GM12892 (cell line): ENCODE measurements at regions not wholly inside any gene's neighbourhood (a gene's known extent, or its start where the extent isn't known, plus 50 kb on each side); places are given as distances from the start of the nearest gene placed in this dataset.

Source experiments
- DNase-seq: peaks from one replicate; pipeline ENCODE4 v3.0.0; 2011; ENCODE audit not compliant: insufficient read length
- FAIRE-seq: peaks from 2 replicates; lab custom pipeline; 2011; peaks lifted over from hg19 to GRCh38; lab: Jason Lieb, UNC
- POLR2A ChIP-seq: IDR thresholded peaks from 2 replicates; pipeline ENCODE4 v1.6.1; 2011; ENCODE audit warnings: low read depth, low read length, control low read depth
- POLR2AphosphoS5 ChIP-seq: IDR thresholded peaks from 2 replicates; pipeline ENCODE4 v1.6.1; 2011; ENCODE audit warnings: low read depth, low read length, control low read depth
- TAF1 ChIP-seq: IDR thresholded peaks from 2 replicates; pipeline ENCODE4 v1.6.1; 2011; ENCODE audit warnings: low read depth, mild to moderate bottlenecking, control low read depth, low read length, borderline replicate concordance

DNA sequence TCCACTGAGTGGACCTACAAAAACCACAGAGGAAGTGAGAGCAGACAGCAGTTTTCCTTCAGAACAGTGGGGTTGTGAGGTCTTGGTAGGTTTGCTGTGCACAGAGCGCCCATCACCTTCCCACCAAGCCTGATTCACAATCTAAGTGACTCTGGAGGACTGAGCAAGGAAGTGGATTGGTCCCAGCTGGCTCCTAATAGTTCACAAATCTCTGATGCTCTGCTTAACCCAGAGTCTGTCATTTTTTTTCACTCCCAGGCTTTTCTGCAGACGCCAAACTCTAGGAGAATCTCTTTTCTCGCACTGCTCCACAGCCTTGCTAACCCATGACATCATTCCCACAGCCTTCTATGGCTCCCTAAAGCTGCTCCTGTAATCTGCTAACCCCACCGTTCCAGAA lies 280.4 kb downstream of the C1D start:
- no peak for DNase-seq
- no peak for FAIRE-seq
- no peak for TF ChIP-seq POLR2A
- no peak for TF ChIP-seq TAF1
- no peak for TF ChIP-seq POLR2AphosphoS5

- TF ChIP-seq TAF1 (no peak), POLR2AphosphoS5 (no peak), POLR2A (no peak)
- no peak for DNase-seq
- FAIRE-seq: no peak
Observed at GRCh38 chr2:67783026-67783425, 279.8 kb downstream of the C1D start.

GRCh38 chr2:67790622-67791021 lies 272.2 kb downstream of the C1D start:
- TF ChIP-seq TAF1 (no peak), POLR2AphosphoS5 (no peak), POLR2A (no peak)
- FAIRE-seq (no peak), DNase-seq (no peak)

DNA sequence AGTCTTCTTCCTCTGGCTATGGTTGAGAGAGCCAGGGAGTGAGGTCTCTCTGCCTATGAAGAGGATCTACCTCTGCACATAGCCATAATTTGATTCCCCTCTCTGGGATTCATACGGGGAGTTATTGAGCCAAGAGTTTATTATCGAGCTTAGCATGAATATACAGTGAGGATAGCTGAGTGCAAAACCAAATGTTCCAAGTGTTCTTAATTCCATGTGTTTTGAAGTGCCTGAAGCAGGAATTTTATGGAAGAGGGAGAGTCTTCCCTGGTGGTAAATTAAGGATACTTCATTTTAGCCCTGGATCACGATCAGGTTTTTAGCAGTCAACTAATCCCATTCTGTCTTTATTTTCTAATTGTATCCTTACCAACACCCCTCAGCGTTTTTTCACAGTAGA lies 270.6 kb downstream of the C1D start:
- FAIRE-seq (no peak), DNase-seq (no peak)
- no peak for TF ChIP-seq TAF1
- TF ChIP-seq POLR2A: no peak
- TF ChIP-seq POLR2AphosphoS5: no peak

DNA sequence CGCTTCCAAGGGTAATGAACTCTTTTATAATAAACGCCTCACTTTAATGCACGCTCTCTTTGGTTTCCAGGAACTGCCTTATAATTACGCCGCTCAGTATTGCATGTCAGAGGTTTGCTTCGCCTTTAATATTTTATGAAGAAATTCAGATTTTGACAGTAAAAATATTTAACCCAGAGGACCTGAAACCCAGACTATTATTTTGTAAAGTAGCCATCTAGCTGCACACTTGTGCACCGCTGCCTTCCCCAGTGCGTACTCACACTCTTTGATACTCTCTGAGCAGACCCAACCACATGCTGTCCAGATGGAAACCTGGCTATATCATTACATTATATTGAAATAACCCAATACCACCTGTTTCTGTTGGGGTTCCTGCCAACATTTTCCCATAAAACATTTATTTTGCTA lies 270.1 kb downstream of the C1D start:
- TF ChIP-seq POLR2AphosphoS5: no peak
- FAIRE-seq (no peak), DNase-seq (no peak)

- FAIRE-seq (no peak), DNase-seq (no peak)
- TF ChIP-seq POLR2AphosphoS5 (no peak), POLR2A (no peak), TAF1 (no peak)
Observed at GRCh38 chr2:67797801-67798540, 264.8 kb downstream of the C1D start.

DNA sequence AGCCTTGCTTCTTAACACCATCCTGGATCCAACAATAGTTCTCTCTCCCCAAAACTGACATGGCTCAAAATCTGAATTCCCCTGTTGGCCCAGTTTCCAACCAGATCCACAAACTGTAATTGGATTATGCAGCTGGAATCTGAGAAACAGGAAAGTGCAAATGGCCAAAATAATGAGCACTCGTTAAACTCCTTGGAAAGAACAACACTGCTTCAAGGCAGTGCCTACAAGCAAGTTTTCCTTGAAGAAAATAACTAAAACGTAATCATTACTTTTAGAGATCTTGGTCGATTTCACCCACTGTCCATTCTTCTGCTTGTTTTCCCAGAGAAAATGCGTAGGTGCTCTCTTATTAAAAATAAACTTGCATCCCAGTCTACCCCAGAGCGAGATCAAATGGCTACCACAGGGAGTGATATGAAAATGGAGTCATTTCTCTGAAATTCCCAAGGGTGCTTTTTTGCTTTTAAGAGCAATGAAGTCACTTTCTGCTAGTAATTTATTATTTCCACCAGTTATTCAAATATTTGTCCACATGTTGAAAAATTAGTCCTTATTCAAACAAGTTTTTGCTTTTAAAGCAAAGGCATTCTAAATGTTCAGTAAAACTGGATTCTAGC lies 264.2 kb downstream of the C1D start:
- FAIRE-seq: no peak

DNA sequence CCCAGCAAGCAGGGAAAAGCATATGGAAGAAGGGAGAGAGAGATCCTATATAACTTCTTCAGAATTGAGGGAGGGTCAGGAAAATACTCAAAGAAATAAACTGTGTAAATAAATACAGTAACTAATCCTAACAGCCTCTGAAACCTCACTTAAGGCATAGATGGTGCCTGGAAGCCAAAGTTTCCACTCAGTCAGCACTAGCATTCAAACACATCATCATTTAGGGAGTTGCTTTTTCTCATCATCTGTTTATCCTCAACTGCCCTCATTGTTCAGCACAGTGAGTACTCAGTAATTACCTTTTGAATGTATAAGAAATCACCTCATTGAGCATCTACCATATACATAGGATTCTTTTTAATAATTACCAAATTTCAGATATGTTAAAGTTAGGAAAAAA lies 262.9 kb downstream of the C1D start:
- no peak for TF ChIP-seq TAF1
- TF ChIP-seq POLR2A: no peak
- no peak for TF ChIP-seq POLR2AphosphoS5
- DNase-seq (no peak), FAIRE-seq (no peak)

More for the DNA sequence above, 264.2 kb downstream of the C1D start:
- TF ChIP-seq TAF1 (no peak), POLR2A (no peak), POLR2AphosphoS5 (no peak)
- DNase-seq: no peak

GRCh38 chr2:67802291-67802690 lies 260.5 kb downstream of the C1D start:
- FAIRE-seq (no peak), DNase-seq (no peak)
- TF ChIP-seq TAF1: no peak
- no peak for TF ChIP-seq POLR2AphosphoS5
- no peak for TF ChIP-seq POLR2A

- FAIRE-seq: no peak
- DNase-seq: no peak
- TF ChIP-seq POLR2A: no peak
- no peak for TF ChIP-seq TAF1
- no peak for TF ChIP-seq POLR2AphosphoS5
Observed at GRCh38 chr2:67802824-67803223, 260.0 kb downstream of the C1D start.

DNA sequence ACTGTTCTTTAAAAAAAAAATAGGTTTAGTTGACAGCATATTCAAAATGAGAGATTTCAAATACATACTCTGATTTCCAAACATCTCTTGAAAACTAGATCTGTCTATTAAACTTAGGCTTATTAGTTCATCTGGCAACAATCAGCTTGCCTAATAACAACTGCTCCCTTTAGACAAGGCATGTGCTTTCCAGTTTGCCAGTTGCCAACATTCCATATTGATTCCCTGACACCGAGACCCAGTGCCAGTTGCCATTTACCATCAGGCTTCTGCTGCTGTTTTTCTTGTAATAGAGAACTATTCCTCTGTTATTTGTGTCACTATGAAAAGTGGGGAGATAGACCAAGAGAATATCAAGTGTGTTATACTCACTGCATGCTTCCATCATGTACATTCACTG lies 256.0 kb downstream of the C1D start:
- DNase-seq (no peak), FAIRE-seq (no peak)
- TF ChIP-seq POLR2A (no peak), TAF1 (no peak)

- DNase-seq (no peak), FAIRE-seq (no peak)
- TF ChIP-seq TAF1 (no peak), POLR2A (no peak), POLR2AphosphoS5 (no peak)
Observed at GRCh38 chr2:67808112-67808511, 254.7 kb downstream of the C1D start.

DNA sequence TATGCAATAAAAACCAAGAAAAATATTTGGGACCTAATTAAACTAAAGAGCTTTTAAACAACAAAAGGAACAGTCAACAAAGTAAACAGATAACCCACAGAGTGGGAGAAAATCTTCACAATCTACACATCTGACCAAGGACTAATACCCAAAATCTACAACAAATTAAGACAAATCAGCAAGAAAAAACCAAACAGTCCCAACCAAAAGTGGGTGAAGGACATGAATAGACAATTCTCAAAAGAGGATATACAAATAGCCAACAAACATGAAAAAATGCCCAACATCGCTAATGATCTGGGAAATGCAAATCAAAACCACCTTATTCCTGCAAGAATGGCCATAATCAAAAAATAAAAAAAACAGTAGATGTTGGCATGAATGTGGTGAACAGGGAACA lies 250.1 kb downstream of the C1D start:
- TF ChIP-seq TAF1 (no peak), POLR2A (no peak), POLR2AphosphoS5 (no peak)
- DNase-seq (no peak), FAIRE-seq (no peak)
